K562 (cell line): ENCODE measurements at regions not wholly inside any gene's neighbourhood (a gene's known extent, or its start where the extent isn't known, plus 50 kb on each side); places are given as distances from the start of the nearest gene placed in this dataset.

ENCODE experiments used
- ATAC-seq: fragments of 200-7000 bp; cut with Tn5 transposase; 3 replicates; pipeline ENCODE4 v1.9.1; 2020; ENCODE audit warnings: moderate library complexity
- BruUV-seq: library from RNA; stranded (reverse); fragments of 400-500 nt; replicated peaks from 2 replicates; lab custom pipeline; 2021; lab: Mats Ljungman, UMichigan
- CTCF ChIA-PET: fragments of 300-600 bp; formaldehyde crosslinking; extraction: SDS; loops from one replicate; lab custom pipeline; 2021; ENCODE audit warnings: low intra/inter-chr PET ratio; lab: Yijun Ruan, JAX
- POLR2A ChIA-PET: fragments of 300-600, 350-650 bp; sonication (Branson Sonifier 250); formaldehyde crosslinking; extraction: SDS; loops from one replicate; lab custom pipeline; 2021; ENCODE audit warnings: antibody characterized with exemption, inconsistent platforms; lab: Yijun Ruan, JAX
- DNase-seq, 4 experiments: peaks; one replicate each; pipeline versions ENCODE4 v3.0.0 to v3.0.0-alpha.2; 2011 to 2018; ENCODE audit warnings: low spot score in 3 of 4, mixed read lengths in 3 of 4; ENCODE audit errors: extremely low read depth in 1 of 4
- FAIRE-seq: peaks from 2 replicates; lab custom pipeline; 2011; peaks lifted over from hg19 to GRCh38; lab: Jason Lieb, UNC
- H2AFZ ChIP-seq: 2 replicates; pipeline ENCODE4 v1.6.0; 2011; ENCODE audit warnings: low read depth, low read length, control low read depth, inconsistent platforms
- H3K27ac ChIP-seq: fragments of 200-600 bp; 3 replicates; pipeline ENCODE4 v1.8.0; 2011; ENCODE audit warnings: low read depth, mild to moderate bottlenecking, control low read depth, inconsistent platforms, low read length, moderate library complexity, mixed read lengths; ENCODE audit errors: extremely low read depth
- H3K27me3 ChIP-seq, 2 experiments: fragments of 300-600 bp in 1 of 2; 2 replicates in 1 of 2; 3 replicates in 1 of 2; pipeline versions ENCODE4 v1.6.0 to v1.8.0; 2011; ENCODE audit warnings: inconsistent platforms in 2 of 2, low read length in 2 of 2, mild to moderate bottlenecking in 1 of 2, mixed read lengths in 1 of 2, moderate library complexity in 1 of 2; ENCODE audit not compliant: control insufficient read depth in 2 of 2, insufficient read depth in 2 of 2
- H3K36me3 ChIP-seq: fragments of 300-600 bp; 3 replicates; pipeline ENCODE4 v1.8.0; 2011; ENCODE audit warnings: mild to moderate bottlenecking, low read length, inconsistent platforms; ENCODE audit not compliant: control insufficient read depth, insufficient read depth
- H3K4me1 ChIP-seq, 2 experiments: fragments of 200-600 bp in 1 of 2; replicated peaks in 1 of 2; 2 replicates in 1 of 2; 3 replicates in 1 of 2; pipeline versions ENCODE4 v1.5.1 to v1.8.0; 2011; ENCODE audit warnings: inconsistent platforms in 2 of 2, low read length in 2 of 2, mild to moderate bottlenecking in 1 of 2, mixed read lengths in 1 of 2, moderate library complexity in 1 of 2; ENCODE audit not compliant: control insufficient read depth in 2 of 2, insufficient read depth in 2 of 2
- H3K4me2 ChIP-seq: 2 replicates; pipeline ENCODE4 v1.6.1; 2011; ENCODE audit warnings: low read length, control low read depth, inconsistent platforms, mixed read lengths; ENCODE audit not compliant: insufficient read depth
- H3K4me3 ChIP-seq: fragments of 200-600 bp; sonication (generic), shearing (Covaris generic); 2 replicates; pipeline ENCODE4 v1.5.1; 2016; ENCODE audit warnings: control low read depth, inconsistent platforms
- H3K79me2 ChIP-seq: fragments of 200-600 bp; 3 replicates; pipeline ENCODE4 v1.8.0; 2011; ENCODE audit warnings: low read length, inconsistent platforms; ENCODE audit not compliant: control insufficient read depth, insufficient read depth
- H3K9ac ChIP-seq, 2 experiments: 2 replicates each; pipeline versions ENCODE4 v1.6.0 to v1.6.1; 2011; ENCODE audit warnings: low read depth in 2 of 2, low read length in 2 of 2, control low read depth in 1 of 2, inconsistent platforms in 1 of 2, mild to moderate bottlenecking in 1 of 2, mixed read lengths in 1 of 2; ENCODE audit not compliant: insufficient read depth in 1 of 2
- H3K9me1 ChIP-seq: one replicate; pipeline ENCODE4 v1.6.0; 2011; ENCODE audit warnings: inconsistent platforms, mild to moderate bottlenecking, low read length, moderate library complexity; ENCODE audit not compliant: control insufficient read depth, insufficient read depth
- H3K9me3 ChIP-seq: replicated peaks from 2 replicates; pipeline ENCODE4 v1.5.1; 2011; ENCODE audit warnings: low read depth, low read length, inconsistent platforms; ENCODE audit not compliant: control insufficient read depth, insufficient read depth
- H4K20me1 ChIP-seq: replicated peaks from 2 replicates; pipeline ENCODE4 v1.6.1; 2011; ENCODE audit warnings: low read length, inconsistent platforms, mixed read lengths; ENCODE audit not compliant: control insufficient read depth, insufficient read depth
- CREB3L1 ChIP-seq: fragments of 450-650 bp; IDR thresholded peaks from 2 replicates; pipeline ENCODE4 v1.6.1; 2014; ENCODE audit warnings: low read depth, mild to moderate bottlenecking, moderate library complexity, borderline replicate concordance
- HDGF ChIP-seq: fragments of 450-650 bp; IDR thresholded peaks from 2 replicates; pipeline ENCODE4 v1.6.1; 2016
- HLTF ChIP-seq: fragments of 450-650 bp; IDR thresholded peaks from 2 replicates; pipeline ENCODE4 v1.6.1; 2016
- HNRNPUL1 ChIP-seq: fragments of 200-400 bp; formaldehyde crosslinking; IDR thresholded peaks from 2 replicates; pipeline ENCODE4 v1.6.1; 2017; ENCODE audit warnings: low read length
- KHSRP ChIP-seq: fragments of 450-650 bp; IDR thresholded peaks from 2 replicates; pipeline ENCODE4 v1.6.1; 2017
- NFXL1 ChIP-seq: fragments of 450-650 bp; formaldehyde crosslinking; IDR thresholded peaks from 2 replicates; pipeline ENCODE4 v1.4.0; 2021; ENCODE audit warnings: mild to moderate bottlenecking
- PML ChIP-seq: IDR thresholded peaks from 2 replicates; pipeline ENCODE4 v1.6.1; 2012; ENCODE audit warnings: low read length, inconsistent platforms
- POLR2H ChIP-seq: IDR thresholded peaks from 2 replicates; pipeline ENCODE4 v1.6.1; 2016; ENCODE audit warnings: missing genetic modification characterization, low read depth, mild to moderate bottlenecking, control low read depth, missing compliant biosample characterization, moderate library complexity
- RFX1 ChIP-seq: fragments of 450-650 bp; IDR thresholded peaks from 2 replicates; pipeline ENCODE4 v1.6.1; 2016; ENCODE audit warnings: mild to moderate bottlenecking, moderate library complexity
- ZFP30 ChIP-seq: fragments of 250-450 bp; sonication (Bioruptor Pico); IDR thresholded peaks from 2 replicates; pipeline ENCODE4 v1.8.0; 2022; ENCODE audit warnings: moderate library complexity, mild to moderate bottlenecking, inconsistent platforms, borderline replicate concordance
- WGBS: fragments of 100-300 bp; shearing (Covaris generic); methylation state at CpG from one replicate; pipeline ENCODE4 v1.1.6; 2016; ENCODE audit warnings: low coverage, mixed read lengths; ENCODE audit not compliant: insufficient coverage; ENCODE audit errors: missing lambda C conversion rate; 5-methylcytosine and 5-hydroxymethylcytosine counted together
- in situ Hi-C: fragments of 300-500 bp; cut with MboI; formaldehyde crosslinking; loops from 4 replicates; pipeline ENCODE4 v1.15.0; 2018; ENCODE audit warnings: inconsistent platforms, mixed read lengths
- intact Hi-C: fragments of 100-400 bp; cut with micrococcal nuclease; formaldehyde crosslinking; loops from 2 replicates; pipeline ENCODE4 v1.14.2; 2022
- TF ChIP-seq, protein P1 (sequence below): fragments of 450-650 bp; IDR thresholded peaks from 2 replicates; pipeline ENCODE4 v1.6.1; 2016; ENCODE audit warnings: mild to moderate bottlenecking, moderate library complexity

- in situ Hi-C loops: no loop called here
- Histone ChIP-seq H3K36me3 (no peaks in the 10 kb centered on the region), H3K4me2 (no peak overlapping the region), H3K4me3 (no peak overlapping the region), H3K79me2 (no peaks in the 10 kb centered on the region), H4K20me1 (no peaks in the 10 kb centered on the region; the same call in 1 of the 2 replicates), H3K9me1 (no peaks in the 10 kb centered on the region), H3K9me3 (no peaks in the 10 kb centered on the region), H3K27ac (no peak overlapping the region), H3K4me1 (no peaks in the 10 kb centered on the region), H3K9ac (no peak overlapping the region), H3K27me3 (peaks cover 0 to 8% of the 10 kb centered on the region in 2 experiments; a peak in 1 of 5 replicates), H2AFZ (no peak overlapping the region)
- ChIA-PET CTCF (no interaction called here), POLR2A (interaction anchor here (0.5 kb wide), 1 partner anchor 172 kb away, joined by 4 read pairs; no protein-coding TSS in a partner anchor)
- no peak for DNase-seq
- no TSS peak for BruUV-seq
- 0% methylated on average over 12 of the region's 13 CpGs for WGBS
- FAIRE-seq: no peak
- ATAC-seq: no peak
- intact Hi-C loops: no loop called here
- TF ChIP-seq HDGF (no peak), KHSRP (no peak), PML (no peak), POLR2H (tag) (no peak), CREB3L1 (no peak), HLTF (no peak), NFXL1 (no peak), RFX1 (no peak), HNRNPUL1 (no peak), ZFP30 (CRISPR knock-in tag) (no peak)
- TF ChIP-seq, protein P1, sequence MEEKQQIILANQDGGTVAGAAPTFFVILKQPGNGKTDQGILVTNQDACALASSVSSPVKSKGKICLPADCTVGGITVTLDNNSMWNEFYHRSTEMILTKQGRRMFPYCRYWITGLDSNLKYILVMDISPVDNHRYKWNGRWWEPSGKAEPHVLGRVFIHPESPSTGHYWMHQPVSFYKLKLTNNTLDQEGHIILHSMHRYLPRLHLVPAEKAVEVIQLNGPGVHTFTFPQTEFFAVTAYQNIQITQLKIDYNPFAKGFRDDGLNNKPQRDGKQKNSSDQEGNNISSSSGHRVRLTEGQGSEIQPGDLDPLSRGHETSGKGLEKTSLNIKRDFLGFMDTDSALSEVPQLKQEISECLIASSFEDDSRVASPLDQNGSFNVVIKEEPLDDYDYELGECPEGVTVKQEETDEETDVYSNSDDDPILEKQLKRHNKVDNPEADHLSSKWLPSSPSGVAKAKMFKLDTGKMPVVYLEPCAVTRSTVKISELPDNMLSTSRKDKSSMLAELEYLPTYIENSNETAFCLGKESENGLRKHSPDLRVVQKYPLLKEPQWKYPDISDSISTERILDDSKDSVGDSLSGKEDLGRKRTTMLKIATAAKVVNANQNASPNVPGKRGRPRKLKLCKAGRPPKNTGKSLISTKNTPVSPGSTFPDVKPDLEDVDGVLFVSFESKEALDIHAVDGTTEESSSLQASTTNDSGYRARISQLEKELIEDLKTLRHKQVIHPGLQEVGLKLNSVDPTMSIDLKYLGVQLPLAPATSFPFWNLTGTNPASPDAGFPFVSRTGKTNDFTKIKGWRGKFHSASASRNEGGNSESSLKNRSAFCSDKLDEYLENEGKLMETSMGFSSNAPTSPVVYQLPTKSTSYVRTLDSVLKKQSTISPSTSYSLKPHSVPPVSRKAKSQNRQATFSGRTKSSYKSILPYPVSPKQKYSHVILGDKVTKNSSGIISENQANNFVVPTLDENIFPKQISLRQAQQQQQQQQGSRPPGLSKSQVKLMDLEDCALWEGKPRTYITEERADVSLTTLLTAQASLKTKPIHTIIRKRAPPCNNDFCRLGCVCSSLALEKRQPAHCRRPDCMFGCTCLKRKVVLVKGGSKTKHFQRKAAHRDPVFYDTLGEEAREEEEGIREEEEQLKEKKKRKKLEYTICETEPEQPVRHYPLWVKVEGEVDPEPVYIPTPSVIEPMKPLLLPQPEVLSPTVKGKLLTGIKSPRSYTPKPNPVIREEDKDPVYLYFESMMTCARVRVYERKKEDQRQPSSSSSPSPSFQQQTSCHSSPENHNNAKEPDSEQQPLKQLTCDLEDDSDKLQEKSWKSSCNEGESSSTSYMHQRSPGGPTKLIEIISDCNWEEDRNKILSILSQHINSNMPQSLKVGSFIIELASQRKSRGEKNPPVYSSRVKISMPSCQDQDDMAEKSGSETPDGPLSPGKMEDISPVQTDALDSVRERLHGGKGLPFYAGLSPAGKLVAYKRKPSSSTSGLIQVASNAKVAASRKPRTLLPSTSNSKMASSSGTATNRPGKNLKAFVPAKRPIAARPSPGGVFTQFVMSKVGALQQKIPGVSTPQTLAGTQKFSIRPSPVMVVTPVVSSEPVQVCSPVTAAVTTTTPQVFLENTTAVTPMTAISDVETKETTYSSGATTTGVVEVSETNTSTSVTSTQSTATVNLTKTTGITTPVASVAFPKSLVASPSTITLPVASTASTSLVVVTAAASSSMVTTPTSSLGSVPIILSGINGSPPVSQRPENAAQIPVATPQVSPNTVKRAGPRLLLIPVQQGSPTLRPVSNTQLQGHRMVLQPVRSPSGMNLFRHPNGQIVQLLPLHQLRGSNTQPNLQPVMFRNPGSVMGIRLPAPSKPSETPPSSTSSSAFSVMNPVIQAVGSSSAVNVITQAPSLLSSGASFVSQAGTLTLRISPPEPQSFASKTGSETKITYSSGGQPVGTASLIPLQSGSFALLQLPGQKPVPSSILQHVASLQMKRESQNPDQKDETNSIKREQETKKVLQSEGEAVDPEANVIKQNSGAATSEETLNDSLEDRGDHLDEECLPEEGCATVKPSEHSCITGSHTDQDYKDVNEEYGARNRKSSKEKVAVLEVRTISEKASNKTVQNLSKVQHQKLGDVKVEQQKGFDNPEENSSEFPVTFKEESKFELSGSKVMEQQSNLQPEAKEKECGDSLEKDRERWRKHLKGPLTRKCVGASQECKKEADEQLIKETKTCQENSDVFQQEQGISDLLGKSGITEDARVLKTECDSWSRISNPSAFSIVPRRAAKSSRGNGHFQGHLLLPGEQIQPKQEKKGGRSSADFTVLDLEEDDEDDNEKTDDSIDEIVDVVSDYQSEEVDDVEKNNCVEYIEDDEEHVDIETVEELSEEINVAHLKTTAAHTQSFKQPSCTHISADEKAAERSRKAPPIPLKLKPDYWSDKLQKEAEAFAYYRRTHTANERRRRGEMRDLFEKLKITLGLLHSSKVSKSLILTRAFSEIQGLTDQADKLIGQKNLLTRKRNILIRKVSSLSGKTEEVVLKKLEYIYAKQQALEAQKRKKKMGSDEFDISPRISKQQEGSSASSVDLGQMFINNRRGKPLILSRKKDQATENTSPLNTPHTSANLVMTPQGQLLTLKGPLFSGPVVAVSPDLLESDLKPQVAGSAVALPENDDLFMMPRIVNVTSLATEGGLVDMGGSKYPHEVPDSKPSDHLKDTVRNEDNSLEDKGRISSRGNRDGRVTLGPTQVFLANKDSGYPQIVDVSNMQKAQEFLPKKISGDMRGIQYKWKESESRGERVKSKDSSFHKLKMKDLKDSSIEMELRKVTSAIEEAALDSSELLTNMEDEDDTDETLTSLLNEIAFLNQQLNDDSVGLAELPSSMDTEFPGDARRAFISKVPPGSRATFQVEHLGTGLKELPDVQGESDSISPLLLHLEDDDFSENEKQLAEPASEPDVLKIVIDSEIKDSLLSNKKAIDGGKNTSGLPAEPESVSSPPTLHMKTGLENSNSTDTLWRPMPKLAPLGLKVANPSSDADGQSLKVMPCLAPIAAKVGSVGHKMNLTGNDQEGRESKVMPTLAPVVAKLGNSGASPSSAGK: no peak
Measured at GRCh38 chr22:48616656-48617055, 1211.0 kb downstream of the BRD1 start.
